ENCODE measurements at regions not wholly inside any gene's neighbourhood (a gene's known extent, or its start where the extent isn't known, plus 50 kb on each side); places are given as distances from the start of the nearest gene placed in this dataset.

- no peak for DNase-seq (ENCODE audit: low spot score)
- no peaks in the 10 kb centered on the region for H3K27me3 ChIP-seq (replicated peaks; ENCODE audit: insufficient read depth, low read depth, low read length, poor library complexity)
- POLR2A ChIA-PET (ENCODE audit: low non-redundant PET): no interaction called here
- intact Hi-C loops (cut with micrococcal nuclease; ENCODE audit: unreplicated experiment): no loop called here
- BruUV-seq (replicated peaks): no TSS peak
- no peaks in the 10 kb centered on the region for H3K9me3 ChIP-seq (ENCODE audit: low read depth, low read length, poor library complexity, severe bottlenecking)
- no peak overlapping the region for H3K27ac ChIP-seq (ENCODE audit: low read depth, low read length, poor library complexity, severe bottlenecking)
- H3K4me3 ChIP-seq (ENCODE audit: low read depth, low read length, poor library complexity, severe bottlenecking): no peak overlapping the region
- TF ChIP-seq CTCF (conservative IDR thresholded peaks at IDR 0.05; ENCODE audit: low read depth, low read length): no peak
- TF ChIP-seq EZH2 (IDR thresholded peaks at IDR 0.05; ENCODE audit: borderline replicate concordance, low read depth, low read length, poor library complexity, severe bottlenecking): no peak
- H3K36me3 ChIP-seq (ENCODE audit: insufficient read depth, low read length, poor library complexity, severe bottlenecking): no peaks in the 10 kb centered on the region
- CTCF ChIA-PET: no interaction called here
- no peaks in the 10 kb centered on the region for H3K4me1 ChIP-seq (ENCODE audit: insufficient read depth, low read length, poor library complexity, severe bottlenecking)
Measured at GRCh38 chr15:70427167-70428120, 329.7 kb upstream of the TLE3 start.

GRCh38 chr15:70426096-70426821 lies 328.5 kb upstream of the TLE3 start:
- no TSS peak for BruUV-seq (replicated peaks)
- Histone ChIP-seq H3K9me3 (ENCODE audit: low read depth, low read length, poor library complexity, severe bottlenecking) (no peaks in the 10 kb centered on the region), H3K36me3 (ENCODE audit: insufficient read depth, low read length, poor library complexity, severe bottlenecking) (no peaks in the 10 kb centered on the region), H3K4me3 (ENCODE audit: low read depth, low read length, poor library complexity, severe bottlenecking) (no peak overlapping the region), H3K27me3 (replicated peaks; ENCODE audit: insufficient read depth, low read depth, low read length, poor library complexity) (no peaks in the 10 kb centered on the region), H3K4me1 (ENCODE audit: insufficient read depth, low read length, poor library complexity, severe bottlenecking) (no peaks in the 10 kb centered on the region), H3K27ac (ENCODE audit: low read depth, low read length, poor library complexity, severe bottlenecking) (no peak overlapping the region)
- intact Hi-C loops (cut with micrococcal nuclease; ENCODE audit: unreplicated experiment): no loop called here
- POLR2A ChIA-PET (ENCODE audit: low non-redundant PET): no interaction called here
- CTCF ChIA-PET: no interaction called here
- DNase-seq (ENCODE audit: low spot score): no peak
- TF ChIP-seq CTCF (conservative IDR thresholded peaks at IDR 0.05; ENCODE audit: low read depth, low read length): no peak
- no peak for TF ChIP-seq EZH2 (IDR thresholded peaks at IDR 0.05; ENCODE audit: borderline replicate concordance, low read depth, low read length, poor library complexity, severe bottlenecking)

GRCh38 chr15:70424937-70425411 lies 327.3 kb upstream of the TLE3 start:
- no peak for TF ChIP-seq CTCF (conservative IDR thresholded peaks at IDR 0.05; ENCODE audit: low read depth, low read length)
- no peak for TF ChIP-seq EZH2 (IDR thresholded peaks at IDR 0.05; ENCODE audit: borderline replicate concordance, low read depth, low read length, poor library complexity, severe bottlenecking)
- POLR2A ChIA-PET (ENCODE audit: low non-redundant PET): no interaction called here
- intact Hi-C loops (cut with micrococcal nuclease; ENCODE audit: unreplicated experiment): no loop called here
- BruUV-seq (replicated peaks): no TSS peak
- Histone ChIP-seq H3K27me3 (replicated peaks; ENCODE audit: insufficient read depth, low read depth, low read length, poor library complexity) (no peaks in the 10 kb centered on the region), H3K4me3 (ENCODE audit: low read depth, low read length, poor library complexity, severe bottlenecking) (no peak overlapping the region), H3K9me3 (ENCODE audit: low read depth, low read length, poor library complexity, severe bottlenecking) (no peaks in the 10 kb centered on the region), H3K36me3 (ENCODE audit: insufficient read depth, low read length, poor library complexity, severe bottlenecking) (no peaks in the 10 kb centered on the region), H3K27ac (ENCODE audit: low read depth, low read length, poor library complexity, severe bottlenecking) (no peak overlapping the region), H3K4me1 (ENCODE audit: insufficient read depth, low read length, poor library complexity, severe bottlenecking) (peaks cover 5% of the 10 kb centered on the region)
- DNase-seq (ENCODE audit: low spot score): no peak
- CTCF ChIA-PET: no interaction called here

Measured in A673 (cell line).